ENCODE measurements at regions not wholly inside any gene's neighbourhood (a gene's known extent, or its start where the extent isn't known, plus 50 kb on each side); places are given as distances from the start of the nearest gene placed in this dataset.

DNA sequence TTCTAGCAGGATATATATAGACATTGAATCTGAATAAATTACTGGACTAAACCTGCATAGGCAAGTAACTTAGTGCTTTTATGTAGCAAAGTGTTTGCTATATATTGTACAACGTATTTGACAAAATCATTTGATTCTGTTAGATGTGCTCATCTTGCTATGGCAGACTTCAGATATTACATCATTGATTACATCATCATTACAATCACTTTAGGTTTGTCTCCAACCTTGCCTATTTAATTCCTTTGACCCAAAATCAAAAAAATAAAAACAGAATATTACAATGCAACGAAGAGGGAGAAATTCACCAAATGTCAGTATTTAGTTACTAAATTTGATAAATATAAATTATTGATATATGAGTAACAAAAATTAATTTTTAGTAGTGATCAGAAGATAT, 155.7 kb upstream of the STEAP1 start:
- Mint-ChIP-seq H3K4me3 (no peak overlapping the region), H3K27me3 (ENCODE audit: insufficient read depth) (no peaks in the 10 kb centered on the region), H3K4me1 (no peaks in the 10 kb centered on the region), H3K9me3 (no peaks in the 10 kb centered on the region), H3K36me3 (ENCODE audit: low read depth) (no peaks in the 10 kb centered on the region), H3K27ac (no peak overlapping the region)
- Histone ChIP-seq H3K9ac (ENCODE audit: extremely low read depth, low read length, poor library complexity, severe bottlenecking) (no peak overlapping the region), H3K4me3 (ENCODE audit: low read length) (no peak overlapping the region), H3K36me3 (ENCODE audit: control insufficient read depth, insufficient read depth, low read length) (no peaks in the 10 kb centered on the region), H3K27me3 (ENCODE audit: control insufficient read depth, insufficient read depth, low read length, poor library complexity, severe bottlenecking) (no peaks in the 10 kb centered on the region), H3K27ac (ENCODE audit: low read depth, low read length) (no peak overlapping the region), H3K4me1 (ENCODE audit: control insufficient read depth, insufficient read depth, low read length) (no peaks in the 10 kb centered on the region), H3K9me3 (ENCODE audit: control insufficient read depth, low read length) (peaks cover 5% of the 10 kb centered on the region)
- 67 to 77% methylated on average over 1 of the region's 2 CpGs for WGBS, 2 experiments (ENCODE audit: insufficient coverage in 1 of 2, insufficient read length in 1 of 2)
- TF ChIP-seq, protein P1, sequence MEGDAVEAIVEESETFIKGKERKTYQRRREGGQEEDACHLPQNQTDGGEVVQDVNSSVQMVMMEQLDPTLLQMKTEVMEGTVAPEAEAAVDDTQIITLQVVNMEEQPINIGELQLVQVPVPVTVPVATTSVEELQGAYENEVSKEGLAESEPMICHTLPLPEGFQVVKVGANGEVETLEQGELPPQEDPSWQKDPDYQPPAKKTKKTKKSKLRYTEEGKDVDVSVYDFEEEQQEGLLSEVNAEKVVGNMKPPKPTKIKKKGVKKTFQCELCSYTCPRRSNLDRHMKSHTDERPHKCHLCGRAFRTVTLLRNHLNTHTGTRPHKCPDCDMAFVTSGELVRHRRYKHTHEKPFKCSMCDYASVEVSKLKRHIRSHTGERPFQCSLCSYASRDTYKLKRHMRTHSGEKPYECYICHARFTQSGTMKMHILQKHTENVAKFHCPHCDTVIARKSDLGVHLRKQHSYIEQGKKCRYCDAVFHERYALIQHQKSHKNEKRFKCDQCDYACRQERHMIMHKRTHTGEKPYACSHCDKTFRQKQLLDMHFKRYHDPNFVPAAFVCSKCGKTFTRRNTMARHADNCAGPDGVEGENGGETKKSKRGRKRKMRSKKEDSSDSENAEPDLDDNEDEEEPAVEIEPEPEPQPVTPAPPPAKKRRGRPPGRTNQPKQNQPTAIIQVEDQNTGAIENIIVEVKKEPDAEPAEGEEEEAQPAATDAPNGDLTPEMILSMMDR (conservative IDR thresholded peaks at IDR 0.05), result no peak
- no peak for DNase-seq

DNA sequence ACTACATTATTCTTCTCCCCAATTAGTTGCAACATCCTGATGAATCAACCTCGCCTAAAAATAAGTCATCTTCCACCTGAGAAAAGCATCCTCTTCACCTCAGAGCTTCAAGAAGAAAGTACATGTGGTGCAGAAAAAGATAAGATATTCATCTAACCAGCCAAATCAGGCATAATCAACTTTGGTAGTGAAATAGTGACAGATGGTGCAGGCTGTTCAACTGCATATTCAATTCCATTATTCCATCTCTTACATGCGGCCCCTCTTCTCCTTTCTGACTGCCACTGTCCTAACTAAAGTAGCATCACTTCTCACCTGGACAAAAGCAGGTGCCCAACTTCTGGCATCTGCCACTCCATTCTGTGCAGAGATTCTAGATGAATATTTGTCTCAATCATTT, 148.4 kb upstream of the STEAP1 start:
- TF ChIP-seq, protein P1 (conservative IDR thresholded peaks at IDR 0.05), result no peak
- Mint-ChIP-seq H3K9me3 (no peaks in the 10 kb centered on the region), H3K36me3 (ENCODE audit: low read depth) (no peaks in the 10 kb centered on the region), H3K4me3 (no peak overlapping the region), H3K27ac (no peak overlapping the region), H3K27me3 (ENCODE audit: insufficient read depth) (no peaks in the 10 kb centered on the region), H3K4me1 (peaks cover 1% of the 10 kb centered on the region)
- Histone ChIP-seq H3K9ac (ENCODE audit: extremely low read depth, low read length, poor library complexity, severe bottlenecking) (no peak overlapping the region), H3K27ac (ENCODE audit: low read depth, low read length) (no peak overlapping the region), H3K9me3 (ENCODE audit: control insufficient read depth, low read length) (no peaks in the 10 kb centered on the region), H3K36me3 (ENCODE audit: control insufficient read depth, insufficient read depth, low read length) (no peaks in the 10 kb centered on the region), H3K4me3 (ENCODE audit: low read length) (no peak overlapping the region), H3K4me1 (ENCODE audit: control insufficient read depth, insufficient read depth, low read length) (no peaks in the 10 kb centered on the region), H3K27me3 (ENCODE audit: control insufficient read depth, insufficient read depth, low read length, poor library complexity, severe bottlenecking) (no peaks in the 10 kb centered on the region)
- WGBS, 2 experiments (ENCODE audit: insufficient coverage in 1 of 2, insufficient read length in 1 of 2), result 48 to 100% methylated on average over 1 to 2 of the region's 2 CpGs
- DNase-seq, result no peak

DNA sequence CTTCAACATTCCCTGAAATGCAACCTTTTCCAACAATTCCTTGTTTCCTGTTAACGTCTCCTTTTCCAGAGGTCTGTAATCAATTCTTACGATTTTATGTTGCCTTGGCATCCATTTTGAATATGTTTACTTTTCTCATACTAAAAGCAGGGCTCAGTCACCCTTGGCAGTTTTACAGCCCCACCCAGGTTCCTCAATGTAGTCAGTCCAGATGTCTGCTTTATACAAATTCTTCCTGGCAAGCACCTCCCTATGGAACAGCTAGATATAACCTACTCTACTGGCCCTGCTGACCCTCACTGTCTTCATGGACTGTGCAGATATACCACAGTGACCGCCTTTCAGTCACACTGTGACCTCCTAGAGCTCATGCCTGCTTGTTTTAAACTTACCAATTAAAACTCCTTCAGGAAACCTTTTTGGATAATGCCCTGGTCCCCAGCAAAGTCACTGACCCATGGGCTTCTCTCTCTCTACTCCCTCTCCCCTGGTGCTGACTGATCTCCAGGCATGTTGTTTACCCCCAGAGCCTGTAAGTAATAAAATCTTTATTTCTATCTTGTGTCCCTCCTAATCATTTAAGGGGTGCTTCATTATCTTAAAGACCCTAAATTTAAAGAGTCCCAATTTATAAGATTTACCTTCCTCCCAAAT, 147.1 kb upstream of the STEAP1 start:
- no peak overlapping the region for H3K4me3 ChIP-seq (ENCODE audit: low read length)
- no peaks in the 10 kb centered on the region for H3K4me1 ChIP-seq (ENCODE audit: control insufficient read depth, insufficient read depth, low read length)
- H3K27ac Mint-ChIP-seq, result no peak overlapping the region
- WGBS, 2 experiments (ENCODE audit: insufficient coverage in 1 of 2, insufficient read length in 1 of 2), result 66 to 70% methylated on average over 3 of the region's 3 CpGs
- H3K9me3 Mint-ChIP-seq, result no peaks in the 10 kb centered on the region
- H3K9me3 ChIP-seq (ENCODE audit: control insufficient read depth, low read length), result no peaks in the 10 kb centered on the region
- H3K27me3 ChIP-seq (ENCODE audit: control insufficient read depth, insufficient read depth, low read length, poor library complexity, severe bottlenecking), result no peaks in the 10 kb centered on the region
- no peaks in the 10 kb centered on the region for H3K36me3 Mint-ChIP-seq (ENCODE audit: low read depth)
- H3K27ac ChIP-seq (ENCODE audit: low read depth, low read length), result no peak overlapping the region
- H3K36me3 ChIP-seq (ENCODE audit: control insufficient read depth, insufficient read depth, low read length), result no peaks in the 10 kb centered on the region
- no peak for DNase-seq
- no peak overlapping the region for H3K4me3 Mint-ChIP-seq
- TF ChIP-seq, protein P1 (conservative IDR thresholded peaks at IDR 0.05), result no peak
- H3K4me1 Mint-ChIP-seq, result peaks cover 1% of the 10 kb centered on the region
- no peaks in the 10 kb centered on the region for H3K27me3 Mint-ChIP-seq (ENCODE audit: insufficient read depth)
- no peak overlapping the region for H3K9ac ChIP-seq (ENCODE audit: extremely low read depth, low read length, poor library complexity, severe bottlenecking)
